K562 (cell line): ENCODE measurements at regions not wholly inside any gene's neighbourhood (a gene's known extent, or its start where the extent isn't known, plus 50 kb on each side); places are given as distances from the start of the nearest gene placed in this dataset.

Experiments
- ATAC-seq: fragments of 200-7000 bp; cut with Tn5 transposase; 3 replicates; pipeline ENCODE4 v1.9.1; 2020; ENCODE audit warnings: moderate library complexity
- BruUV-seq: library from RNA; stranded (reverse); fragments of 400-500 nt; replicated peaks from 2 replicates; lab custom pipeline; 2021; lab: Mats Ljungman, UMichigan
- CTCF ChIA-PET: fragments of 300-600 bp; formaldehyde crosslinking; extraction: SDS; loops from one replicate; lab custom pipeline; 2021; ENCODE audit warnings: low intra/inter-chr PET ratio; lab: Yijun Ruan, JAX
- POLR2A ChIA-PET: fragments of 300-600, 350-650 bp; sonication (Branson Sonifier 250); formaldehyde crosslinking; extraction: SDS; loops from one replicate; lab custom pipeline; 2021; ENCODE audit warnings: antibody characterized with exemption, inconsistent platforms; lab: Yijun Ruan, JAX
- DNase-seq, 4 experiments: peaks; one replicate each; pipeline versions ENCODE4 v3.0.0 to v3.0.0-alpha.2; 2011 to 2018; ENCODE audit warnings: low spot score in 3 of 4, mixed read lengths in 3 of 4; ENCODE audit errors: extremely low read depth in 1 of 4
- FAIRE-seq: peaks from 2 replicates; lab custom pipeline; 2011; peaks lifted over from hg19 to GRCh38; lab: Jason Lieb, UNC
- H2AFZ ChIP-seq: 2 replicates; pipeline ENCODE4 v1.6.0; 2011; ENCODE audit warnings: low read depth, low read length, control low read depth, inconsistent platforms
- H3K27ac ChIP-seq: fragments of 200-600 bp; 3 replicates; pipeline ENCODE4 v1.8.0; 2011; ENCODE audit warnings: low read depth, mild to moderate bottlenecking, control low read depth, inconsistent platforms, low read length, moderate library complexity, mixed read lengths; ENCODE audit errors: extremely low read depth
- H3K27me3 ChIP-seq, 2 experiments: fragments of 300-600 bp in 1 of 2; 2 replicates in 1 of 2; 3 replicates in 1 of 2; pipeline versions ENCODE4 v1.6.0 to v1.8.0; 2011; ENCODE audit warnings: inconsistent platforms in 2 of 2, low read length in 2 of 2, mild to moderate bottlenecking in 1 of 2, mixed read lengths in 1 of 2, moderate library complexity in 1 of 2; ENCODE audit not compliant: control insufficient read depth in 2 of 2, insufficient read depth in 2 of 2
- H3K36me3 ChIP-seq: fragments of 300-600 bp; 3 replicates; pipeline ENCODE4 v1.8.0; 2011; ENCODE audit warnings: mild to moderate bottlenecking, low read length, inconsistent platforms; ENCODE audit not compliant: control insufficient read depth, insufficient read depth
- H3K4me1 ChIP-seq, 2 experiments: fragments of 200-600 bp in 1 of 2; replicated peaks in 1 of 2; 2 replicates in 1 of 2; 3 replicates in 1 of 2; pipeline versions ENCODE4 v1.5.1 to v1.8.0; 2011; ENCODE audit warnings: inconsistent platforms in 2 of 2, low read length in 2 of 2, mild to moderate bottlenecking in 1 of 2, mixed read lengths in 1 of 2, moderate library complexity in 1 of 2; ENCODE audit not compliant: control insufficient read depth in 2 of 2, insufficient read depth in 2 of 2
- H3K4me2 ChIP-seq: 2 replicates; pipeline ENCODE4 v1.6.1; 2011; ENCODE audit warnings: low read length, control low read depth, inconsistent platforms, mixed read lengths; ENCODE audit not compliant: insufficient read depth
- H3K4me3 ChIP-seq: fragments of 200-600 bp; sonication (generic), shearing (Covaris generic); 2 replicates; pipeline ENCODE4 v1.5.1; 2016; ENCODE audit warnings: control low read depth, inconsistent platforms
- H3K79me2 ChIP-seq: fragments of 200-600 bp; 3 replicates; pipeline ENCODE4 v1.8.0; 2011; ENCODE audit warnings: low read length, inconsistent platforms; ENCODE audit not compliant: control insufficient read depth, insufficient read depth
- H3K9ac ChIP-seq, 2 experiments: 2 replicates each; pipeline versions ENCODE4 v1.6.0 to v1.6.1; 2011; ENCODE audit warnings: low read depth in 2 of 2, low read length in 2 of 2, control low read depth in 1 of 2, inconsistent platforms in 1 of 2, mild to moderate bottlenecking in 1 of 2, mixed read lengths in 1 of 2; ENCODE audit not compliant: insufficient read depth in 1 of 2
- H3K9me1 ChIP-seq: one replicate; pipeline ENCODE4 v1.6.0; 2011; ENCODE audit warnings: inconsistent platforms, mild to moderate bottlenecking, low read length, moderate library complexity; ENCODE audit not compliant: control insufficient read depth, insufficient read depth
- H3K9me3 ChIP-seq: replicated peaks from 2 replicates; pipeline ENCODE4 v1.5.1; 2011; ENCODE audit warnings: low read depth, low read length, inconsistent platforms; ENCODE audit not compliant: control insufficient read depth, insufficient read depth
- H4K20me1 ChIP-seq: replicated peaks from 2 replicates; pipeline ENCODE4 v1.6.1; 2011; ENCODE audit warnings: low read length, inconsistent platforms, mixed read lengths; ENCODE audit not compliant: control insufficient read depth, insufficient read depth
- CBFA2T2 ChIP-seq: fragments of 450-650 bp; conservative IDR thresholded peaks from 2 replicates; pipeline ENCODE4 v1.6.1; 2017; ENCODE audit warnings: mild to moderate bottlenecking
- ELF1 ChIP-seq: fragments of 200-800 bp; sonication (Bioruptor generic); IDR thresholded peaks from 2 replicates; pipeline ENCODE4 v1.6.1; 2016; ENCODE audit warnings: missing genetic modification characterization, missing compliant biosample characterization
- FOXJ2 ChIP-seq: fragments of 200-800 bp; sonication (Bioruptor generic); IDR thresholded peaks from 2 replicates; pipeline ENCODE4 v1.6.1; 2016; ENCODE audit warnings: missing genetic modification characterization, missing compliant biosample characterization
- NR1H2 ChIP-seq: sonication (generic); formaldehyde crosslinking; IDR thresholded peaks from 2 replicates; pipeline ENCODE4 v1.4.0; 2020; ENCODE audit warnings: mild to moderate bottlenecking, missing genetic modification reagents
- NR2F6 ChIP-seq: fragments of 450-650 bp; formaldehyde crosslinking; IDR thresholded peaks from 2 replicates; pipeline ENCODE4 v1.4.0; 2020; ENCODE audit warnings: mild to moderate bottlenecking
- PCBP2 ChIP-seq: fragments of 200-400 bp; formaldehyde crosslinking; IDR thresholded peaks from 2 replicates; pipeline ENCODE4 v1.6.1; 2018; ENCODE audit warnings: low read length, low read depth, mild to moderate bottlenecking, moderate library complexity; ENCODE audit not compliant: poor library complexity, severe bottlenecking
- SMARCA5 ChIP-seq: fragments of 450-650 bp; IDR thresholded peaks from 2 replicates; pipeline ENCODE4 v1.6.1; 2016
- SP2 ChIP-seq: IDR thresholded peaks from 2 replicates; pipeline ENCODE4 v1.6.1; 2011; ENCODE audit warnings: mild to moderate bottlenecking, low read depth, low read length, moderate library complexity; ENCODE audit not compliant: poor library complexity, severe bottlenecking; ENCODE audit errors: extremely low read depth
- ZC3H8 ChIP-seq: fragments of 450-650 bp; IDR thresholded peaks from 2 replicates; pipeline ENCODE4 v1.6.1; 2017
- ZNF282 ChIP-seq: sonication (generic); formaldehyde crosslinking; IDR thresholded peaks from 2 replicates; pipeline ENCODE4 v1.8.1; 2023; ENCODE audit warnings: missing genetic modification reagents
- WGBS: fragments of 100-300 bp; shearing (Covaris generic); methylation state at CpG from one replicate; pipeline ENCODE4 v1.1.6; 2016; ENCODE audit warnings: low coverage, mixed read lengths; ENCODE audit not compliant: insufficient coverage; ENCODE audit errors: missing lambda C conversion rate; 5-methylcytosine and 5-hydroxymethylcytosine counted together
- in situ Hi-C: fragments of 300-500 bp; cut with MboI; formaldehyde crosslinking; loops from 4 replicates; pipeline ENCODE4 v1.15.0; 2018; ENCODE audit warnings: inconsistent platforms, mixed read lengths
- intact Hi-C: fragments of 100-400 bp; cut with micrococcal nuclease; formaldehyde crosslinking; loops from 2 replicates; pipeline ENCODE4 v1.14.2; 2022

DNA sequence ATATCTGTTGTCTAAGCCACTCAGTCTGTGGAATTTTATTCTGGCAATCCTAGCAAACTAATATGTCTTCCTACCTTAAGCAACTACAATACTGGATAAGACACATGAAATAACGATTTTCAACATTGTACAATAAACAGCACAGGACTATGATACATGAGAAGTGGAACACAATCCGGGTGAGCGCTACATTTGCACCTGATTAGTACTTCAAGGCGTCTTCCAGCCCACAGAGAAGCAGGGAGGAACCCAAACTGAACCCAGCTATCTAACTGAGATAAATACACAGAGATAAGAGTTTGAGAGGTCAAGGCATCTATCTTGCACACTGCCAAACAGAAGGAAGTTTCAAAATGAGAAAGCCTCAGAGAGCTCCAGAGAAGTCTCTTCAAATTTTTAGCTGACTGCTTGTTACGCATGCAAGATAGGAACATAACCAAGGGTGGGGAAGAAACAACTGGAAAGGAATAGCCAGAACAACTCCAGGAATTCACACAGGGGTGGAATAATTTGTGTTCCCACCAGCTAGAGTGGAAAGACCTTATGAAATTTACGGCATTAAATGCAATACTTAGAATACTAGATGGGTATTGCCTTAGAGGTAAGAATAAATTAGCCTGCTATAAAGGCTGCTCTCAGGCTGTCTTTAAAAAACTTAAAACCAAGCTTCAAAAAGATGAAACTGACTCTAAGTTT, 481.8 kb downstream of the MTRR start:
- BruUV-seq: no TSS peak
- no peak overlapping the region for H2AFZ ChIP-seq

DNA sequence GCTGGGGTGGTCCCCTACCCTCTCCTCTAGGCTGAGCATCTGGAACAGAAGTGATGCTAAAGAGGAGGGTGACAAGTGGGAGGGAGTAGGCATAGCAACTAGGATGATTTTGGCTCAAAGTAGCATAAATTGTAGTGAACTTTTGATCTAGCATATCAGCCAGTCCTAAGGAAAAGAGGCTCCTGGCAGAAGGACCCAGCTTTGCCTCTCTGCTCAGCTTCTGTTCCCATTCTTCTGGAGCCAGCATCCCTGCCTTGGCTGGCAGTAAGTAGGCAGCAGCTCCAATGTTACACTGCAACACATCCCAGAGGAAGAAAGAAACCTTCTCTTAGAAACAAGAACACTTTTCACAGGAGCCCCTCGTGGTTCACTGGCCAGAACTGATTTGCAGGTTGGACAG, 487.0 kb downstream of the MTRR start:
- in situ Hi-C loops: no loop called here
- no TSS peak for BruUV-seq
- POLR2A ChIA-PET: no interaction called here
- Histone ChIP-seq H3K9me1 (no peaks in the 10 kb centered on the region), H3K4me3 (no peak overlapping the region), H4K20me1 (no peaks in the 10 kb centered on the region), H3K9ac (no peak overlapping the region), H3K27ac (no peak overlapping the region), H3K4me2 (no peak overlapping the region), H3K27me3 (no peaks in the 10 kb centered on the region), H3K9me3 (no peaks in the 10 kb centered on the region; the same call in 1 of the 2 replicates), H3K36me3 (no peaks in the 10 kb centered on the region), H3K79me2 (no peaks in the 10 kb centered on the region), H3K4me1 (no peaks in the 10 kb centered on the region), H2AFZ (no peak overlapping the region)
- CTCF ChIA-PET: no interaction called here
- ATAC-seq: no peak
- FAIRE-seq: no peak
- 0% methylated on average over 1 of the region's 1 CpG for WGBS
- DNase-seq: no peak
- TF ChIP-seq SMARCA5: no peak
- TF ChIP-seq ELF1 (tag): no peak
- TF ChIP-seq ZNF282 (CRISPR knock-in tag): no peak
- TF ChIP-seq NR1H2: no peak
- TF ChIP-seq NR2F6: no peak
- no peak for TF ChIP-seq CBFA2T2
- no peak for TF ChIP-seq SP2
- no peak for TF ChIP-seq ZC3H8
- intact Hi-C loops: no loop called here

More for the DNA sequence above, 481.8 kb downstream of the MTRR start:
- no peaks in the 10 kb centered on the region for H3K36me3 ChIP-seq
- no peaks in the 10 kb centered on the region for H3K4me1 ChIP-seq
- no peak overlapping the region for H3K27ac ChIP-seq
- H4K20me1 ChIP-seq: no peaks in the 10 kb centered on the region
- TF ChIP-seq FOXJ2 (tag) (no peak), PCBP2 (no peak)
- no peaks in the 10 kb centered on the region for H3K79me2 ChIP-seq
- no peak overlapping the region for H3K4me3 ChIP-seq
- POLR2A ChIA-PET: no interaction called here
- FAIRE-seq (no peak), DNase-seq (no peak), ATAC-seq (no peak)
- H3K9me1 ChIP-seq: no peaks in the 10 kb centered on the region
- intact Hi-C loops: no loop called here
- H3K27me3 ChIP-seq: no peaks in the 10 kb centered on the region
- in situ Hi-C loops: no loop called here
- H3K9ac ChIP-seq: no peak overlapping the region
- CTCF ChIA-PET: no interaction called here
- WGBS: under 1% methylated on average over 6 of the region's 6 CpGs
- H3K4me2 ChIP-seq: no peak overlapping the region
- no peaks in the 10 kb centered on the region; the same call in 1 of the 2 replicates for H3K9me3 ChIP-seq
